ENCODE measurements at regions not wholly inside any gene's neighbourhood (a gene's known extent, or its start where the extent isn't known, plus 50 kb on each side); places are given as distances from the start of the nearest gene placed in this dataset.

DNA sequence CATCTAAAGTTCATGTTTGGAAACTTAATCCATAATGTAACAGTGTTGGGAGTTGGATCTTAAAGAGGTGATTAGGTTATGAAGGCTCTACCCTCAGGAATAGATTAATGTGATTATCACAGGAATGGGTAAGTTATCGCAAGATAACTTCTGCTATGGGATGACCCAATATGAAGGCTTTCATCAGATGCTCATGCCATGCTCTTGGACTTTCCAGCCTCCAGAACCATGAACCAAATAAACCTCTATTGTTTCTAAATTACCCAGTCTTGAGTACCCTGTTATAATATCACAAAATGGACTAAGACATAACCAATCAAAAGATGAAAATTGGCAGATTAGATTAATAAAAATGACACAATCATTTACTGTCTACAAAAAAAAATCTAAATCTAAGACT is 906.9 kb upstream of the SOX9 start:
- TF ChIP-seq POLR2A (IDR thresholded peaks at IDR 0.05; ENCODE audit: low read length) (no peak), HDAC2 (IDR thresholded peaks at IDR 0.05) (no peak), EP300 (IDR thresholded peaks at IDR 0.05) (no peak), CHD2 (IDR thresholded peaks at IDR 0.05; ENCODE audit: low read length, partially characterized antibody) (no peak), CHD4 (IDR thresholded peaks at IDR 0.05; ENCODE audit: borderline replicate concordance) (no peak), RFX5 (IDR thresholded peaks at IDR 0.05) (no peak), HOXA7 (CRISPR knock-in tag; IDR thresholded peaks at IDR 0.05) (no peak), KDM1A (IDR thresholded peaks at IDR 0.05; ENCODE audit: low read depth) (no peak), CEBPB (IDR thresholded peaks at IDR 0.05) (no peak)
- TF ChIP-seq, protein P1, sequence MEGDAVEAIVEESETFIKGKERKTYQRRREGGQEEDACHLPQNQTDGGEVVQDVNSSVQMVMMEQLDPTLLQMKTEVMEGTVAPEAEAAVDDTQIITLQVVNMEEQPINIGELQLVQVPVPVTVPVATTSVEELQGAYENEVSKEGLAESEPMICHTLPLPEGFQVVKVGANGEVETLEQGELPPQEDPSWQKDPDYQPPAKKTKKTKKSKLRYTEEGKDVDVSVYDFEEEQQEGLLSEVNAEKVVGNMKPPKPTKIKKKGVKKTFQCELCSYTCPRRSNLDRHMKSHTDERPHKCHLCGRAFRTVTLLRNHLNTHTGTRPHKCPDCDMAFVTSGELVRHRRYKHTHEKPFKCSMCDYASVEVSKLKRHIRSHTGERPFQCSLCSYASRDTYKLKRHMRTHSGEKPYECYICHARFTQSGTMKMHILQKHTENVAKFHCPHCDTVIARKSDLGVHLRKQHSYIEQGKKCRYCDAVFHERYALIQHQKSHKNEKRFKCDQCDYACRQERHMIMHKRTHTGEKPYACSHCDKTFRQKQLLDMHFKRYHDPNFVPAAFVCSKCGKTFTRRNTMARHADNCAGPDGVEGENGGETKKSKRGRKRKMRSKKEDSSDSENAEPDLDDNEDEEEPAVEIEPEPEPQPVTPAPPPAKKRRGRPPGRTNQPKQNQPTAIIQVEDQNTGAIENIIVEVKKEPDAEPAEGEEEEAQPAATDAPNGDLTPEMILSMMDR (IDR thresholded peaks at IDR 0.05), result no peak
- TF ChIP-seq, protein P2, sequence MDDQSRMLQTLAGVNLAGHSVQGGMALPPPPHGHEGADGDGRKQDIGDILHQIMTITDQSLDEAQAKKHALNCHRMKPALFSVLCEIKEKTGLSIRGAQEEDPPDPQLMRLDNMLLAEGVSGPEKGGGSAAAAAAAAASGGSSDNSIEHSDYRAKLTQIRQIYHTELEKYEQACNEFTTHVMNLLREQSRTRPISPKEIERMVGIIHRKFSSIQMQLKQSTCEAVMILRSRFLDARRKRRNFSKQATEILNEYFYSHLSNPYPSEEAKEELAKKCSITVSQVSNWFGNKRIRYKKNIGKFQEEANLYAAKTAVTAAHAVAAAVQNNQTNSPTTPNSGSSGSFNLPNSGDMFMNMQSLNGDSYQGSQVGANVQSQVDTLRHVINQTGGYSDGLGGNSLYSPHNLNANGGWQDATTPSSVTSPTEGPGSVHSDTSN (IDR thresholded peaks at IDR 0.05), result no peak
- TF ChIP-seq, protein P3, sequence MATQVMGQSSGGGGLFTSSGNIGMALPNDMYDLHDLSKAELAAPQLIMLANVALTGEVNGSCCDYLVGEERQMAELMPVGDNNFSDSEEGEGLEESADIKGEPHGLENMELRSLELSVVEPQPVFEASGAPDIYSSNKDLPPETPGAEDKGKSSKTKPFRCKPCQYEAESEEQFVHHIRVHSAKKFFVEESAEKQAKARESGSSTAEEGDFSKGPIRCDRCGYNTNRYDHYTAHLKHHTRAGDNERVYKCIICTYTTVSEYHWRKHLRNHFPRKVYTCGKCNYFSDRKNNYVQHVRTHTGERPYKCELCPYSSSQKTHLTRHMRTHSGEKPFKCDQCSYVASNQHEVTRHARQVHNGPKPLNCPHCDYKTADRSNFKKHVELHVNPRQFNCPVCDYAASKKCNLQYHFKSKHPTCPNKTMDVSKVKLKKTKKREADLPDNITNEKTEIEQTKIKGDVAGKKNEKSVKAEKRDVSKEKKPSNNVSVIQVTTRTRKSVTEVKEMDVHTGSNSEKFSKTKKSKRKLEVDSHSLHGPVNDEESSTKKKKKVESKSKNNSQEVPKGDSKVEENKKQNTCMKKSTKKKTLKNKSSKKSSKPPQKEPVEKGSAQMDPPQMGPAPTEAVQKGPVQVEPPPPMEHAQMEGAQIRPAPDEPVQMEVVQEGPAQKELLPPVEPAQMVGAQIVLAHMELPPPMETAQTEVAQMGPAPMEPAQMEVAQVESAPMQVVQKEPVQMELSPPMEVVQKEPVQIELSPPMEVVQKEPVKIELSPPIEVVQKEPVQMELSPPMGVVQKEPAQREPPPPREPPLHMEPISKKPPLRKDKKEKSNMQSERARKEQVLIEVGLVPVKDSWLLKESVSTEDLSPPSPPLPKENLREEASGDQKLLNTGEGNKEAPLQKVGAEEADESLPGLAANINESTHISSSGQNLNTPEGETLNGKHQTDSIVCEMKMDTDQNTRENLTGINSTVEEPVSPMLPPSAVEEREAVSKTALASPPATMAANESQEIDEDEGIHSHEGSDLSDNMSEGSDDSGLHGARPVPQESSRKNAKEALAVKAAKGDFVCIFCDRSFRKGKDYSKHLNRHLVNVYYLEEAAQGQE (IDR thresholded peaks at IDR 0.05), result no peak
- TF ChIP-seq, protein P4, sequence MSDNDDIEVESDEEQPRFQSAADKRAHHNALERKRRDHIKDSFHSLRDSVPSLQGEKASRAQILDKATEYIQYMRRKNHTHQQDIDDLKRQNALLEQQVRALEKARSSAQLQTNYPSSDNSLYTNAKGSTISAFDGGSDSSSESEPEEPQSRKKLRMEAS (IDR thresholded peaks at IDR 0.05), result no peak
